Neural progenitor cell (in vitro differentiated cells): ENCODE measurements at regions not wholly inside any gene's neighbourhood (a gene's known extent, or its start where the extent isn't known, plus 50 kb on each side); places are given as distances from the start of the nearest gene placed in this dataset.

ENCODE experiments used
- DNase-seq: peaks from one replicate; pipeline ENCODE4 v3.0.0-alpha.2; 2016; ENCODE audit warnings: low spot score
- H2AFZ ChIP-seq: fragments of 200-600 bp; sonication (generic); replicated peaks from 2 replicates; pipeline ENCODE4 v1.6.1; 2016; ENCODE audit warnings: antibody characterized with exemption
- H3F3A ChIP-seq: fragments of 200-600 bp; sonication (generic); 2 replicates; pipeline ENCODE4 v1.6.1; 2016; ENCODE audit warnings: antibody characterized with exemption, low read depth
- H3K27ac ChIP-seq: fragments of 200-600 bp; sonication (generic); 2 replicates; pipeline ENCODE4 v1.5.1; 2016; ENCODE audit warnings: mild to moderate bottlenecking
- H3K27me3 ChIP-seq: fragments of 200-600 bp; sonication (generic); 2 replicates; pipeline ENCODE4 v1.6.1; 2016; ENCODE audit warnings: mild to moderate bottlenecking, moderate library complexity
- H3K36me3 ChIP-seq: fragments of 200-600 bp; sonication (generic); 2 replicates; pipeline ENCODE4 v1.5.1; 2016
- H3K4me1 ChIP-seq: fragments of 200-600 bp; sonication (generic); 2 replicates; pipeline ENCODE4 v1.6.1; 2016; ENCODE audit warnings: mixed run types
- H3K4me2 ChIP-seq: fragments of 200-600 bp; sonication (generic); 2 replicates; pipeline ENCODE4 v1.6.1; 2016
- H3K4me3 ChIP-seq: fragments of 200-600 bp; sonication (generic); 2 replicates; pipeline ENCODE4 v1.5.1; 2016
- H3K79me2 ChIP-seq: fragments of 200-600 bp; sonication (generic); 2 replicates; pipeline ENCODE4 v1.6.1; 2016; ENCODE audit warnings: low read depth
- H3K9ac ChIP-seq: fragments of 200-600 bp; sonication (generic); 2 replicates; pipeline ENCODE4 v1.6.1; 2016
- H3K9me3 ChIP-seq: fragments of 200-600 bp; sonication (generic); 2 replicates; pipeline ENCODE4 v1.5.1; 2016; ENCODE audit warnings: low read depth
- H4K20me1 ChIP-seq: fragments of 200-600 bp; sonication (generic); 2 replicates; pipeline ENCODE4 v1.6.1; 2016; ENCODE audit warnings: low read depth
- H3K27ac Mint-ChIP-seq: 3 replicates; pipeline ENCODE4 v1.8.0; 2021; ENCODE audit warnings: mixed read lengths
- H3K27me3 Mint-ChIP-seq: 2 replicates; pipeline ENCODE4 v1.8.0; 2022; ENCODE audit warnings: low read depth, mild to moderate bottlenecking, inconsistent platforms, moderate library complexity, mixed read lengths; ENCODE audit not compliant: insufficient read depth
- H3K36me3 Mint-ChIP-seq: 3 replicates; pipeline ENCODE4 v1.8.0; 2021; ENCODE audit warnings: mixed read lengths
- H3K4me1 Mint-ChIP-seq: 3 replicates; pipeline ENCODE4 v1.8.0; 2021; ENCODE audit warnings: mixed read lengths
- H3K4me3 Mint-ChIP-seq: 3 replicates; pipeline ENCODE4 v1.8.0; 2021; ENCODE audit warnings: mild to moderate bottlenecking, moderate library complexity, mixed read lengths
- H3K9me3 Mint-ChIP-seq: 3 replicates; pipeline ENCODE4 v1.8.0; 2020; ENCODE audit warnings: mixed read lengths
- EZH2 ChIP-seq: fragments of 200-600 bp; sonication (generic); IDR thresholded peaks from 2 replicates; pipeline ENCODE4 v1.6.1; 2017; ENCODE audit warnings: antibody characterized with exemption, mild to moderate bottlenecking, moderate library complexity
- EZH2phosphoT487 ChIP-seq: fragments of 200-600 bp; sonication (generic); IDR thresholded peaks from 2 replicates; pipeline ENCODE4 v1.6.1; 2017; ENCODE audit warnings: antibody characterized with exemption
- TF ChIP-seq, protein P1 (sequence below): fragments of 200-600 bp; sonication (generic); IDR thresholded peaks from 2 replicates; pipeline ENCODE4 v1.5.1; 2017; ENCODE audit warnings: antibody characterized with exemption, mild to moderate bottlenecking

GRCh38 chr12:58583940-58584339, 336.4 kb downstream of the LRIG3 start:
- no peaks in the 10 kb centered on the region for H3K27me3 ChIP-seq

GRCh38 chr12:58584880-58585279, 335.4 kb downstream of the LRIG3 start:
- no peak overlapping the region for H3K4me3 Mint-ChIP-seq
- no peak overlapping the region for H3K27ac ChIP-seq
- no peak overlapping the region for H3K4me2 ChIP-seq
- H3K36me3 Mint-ChIP-seq = no peaks in the 10 kb centered on the region
- H3F3A ChIP-seq = peaks cover 5% of the 10 kb centered on the region
- H3K36me3 ChIP-seq = no peaks in the 10 kb centered on the region
- no peak overlapping the region for H3K4me3 ChIP-seq
- no peaks in the 10 kb centered on the region for H3K27me3 ChIP-seq
- H3K27me3 Mint-ChIP-seq = no peaks in the 10 kb centered on the region
- H3K4me1 ChIP-seq = peaks cover 15% of the 10 kb centered on the region
- no peaks in the 10 kb centered on the region for H4K20me1 ChIP-seq
- TF ChIP-seq EZH2 (no peak), EZH2phosphoT487 (no peak)
- no peaks in the 10 kb centered on the region for H3K79me2 ChIP-seq
- H3K4me1 Mint-ChIP-seq = peaks cover 15% of the 10 kb centered on the region
- no peak overlapping the region for H3K9ac ChIP-seq
- no peaks in the 10 kb centered on the region for H3K9me3 ChIP-seq
- H3K27ac Mint-ChIP-seq = no peak overlapping the region
- no peaks in the 10 kb centered on the region for H3K9me3 Mint-ChIP-seq
- DNase-seq = no peak
- H2AFZ ChIP-seq = no peak overlapping the region

More at GRCh38 chr12:58583940-58584339, 336.4 kb downstream of the LRIG3 start:
- Histone ChIP-seq H3K4me3 (no peak overlapping the region), H3K9me3 (no peaks in the 10 kb centered on the region), H3K36me3 (no peaks in the 10 kb centered on the region), H3K27ac (no peak overlapping the region), H3K79me2 (no peaks in the 10 kb centered on the region), H2AFZ (no peak overlapping the region), H3K4me1 (peaks cover 15% of the 10 kb centered on the region), H4K20me1 (no peaks in the 10 kb centered on the region), H3K9ac (no peak overlapping the region), H3K4me2 (peak overlapping the region; percentile 19), H3F3A (peaks cover 5% of the 10 kb centered on the region)
- no peak for TF ChIP-seq EZH2phosphoT487
- TF ChIP-seq EZH2 = no peak
- TF ChIP-seq, protein P1, sequence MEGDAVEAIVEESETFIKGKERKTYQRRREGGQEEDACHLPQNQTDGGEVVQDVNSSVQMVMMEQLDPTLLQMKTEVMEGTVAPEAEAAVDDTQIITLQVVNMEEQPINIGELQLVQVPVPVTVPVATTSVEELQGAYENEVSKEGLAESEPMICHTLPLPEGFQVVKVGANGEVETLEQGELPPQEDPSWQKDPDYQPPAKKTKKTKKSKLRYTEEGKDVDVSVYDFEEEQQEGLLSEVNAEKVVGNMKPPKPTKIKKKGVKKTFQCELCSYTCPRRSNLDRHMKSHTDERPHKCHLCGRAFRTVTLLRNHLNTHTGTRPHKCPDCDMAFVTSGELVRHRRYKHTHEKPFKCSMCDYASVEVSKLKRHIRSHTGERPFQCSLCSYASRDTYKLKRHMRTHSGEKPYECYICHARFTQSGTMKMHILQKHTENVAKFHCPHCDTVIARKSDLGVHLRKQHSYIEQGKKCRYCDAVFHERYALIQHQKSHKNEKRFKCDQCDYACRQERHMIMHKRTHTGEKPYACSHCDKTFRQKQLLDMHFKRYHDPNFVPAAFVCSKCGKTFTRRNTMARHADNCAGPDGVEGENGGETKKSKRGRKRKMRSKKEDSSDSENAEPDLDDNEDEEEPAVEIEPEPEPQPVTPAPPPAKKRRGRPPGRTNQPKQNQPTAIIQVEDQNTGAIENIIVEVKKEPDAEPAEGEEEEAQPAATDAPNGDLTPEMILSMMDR = no peak
- Mint-ChIP-seq H3K4me1 (peaks cover 15% of the 10 kb centered on the region), H3K36me3 (no peaks in the 10 kb centered on the region), H3K27ac (no peak overlapping the region), H3K4me3 (no peak overlapping the region), H3K27me3 (no peaks in the 10 kb centered on the region), H3K9me3 (no peaks in the 10 kb centered on the region)
- DNase-seq = no peak

DNA sequence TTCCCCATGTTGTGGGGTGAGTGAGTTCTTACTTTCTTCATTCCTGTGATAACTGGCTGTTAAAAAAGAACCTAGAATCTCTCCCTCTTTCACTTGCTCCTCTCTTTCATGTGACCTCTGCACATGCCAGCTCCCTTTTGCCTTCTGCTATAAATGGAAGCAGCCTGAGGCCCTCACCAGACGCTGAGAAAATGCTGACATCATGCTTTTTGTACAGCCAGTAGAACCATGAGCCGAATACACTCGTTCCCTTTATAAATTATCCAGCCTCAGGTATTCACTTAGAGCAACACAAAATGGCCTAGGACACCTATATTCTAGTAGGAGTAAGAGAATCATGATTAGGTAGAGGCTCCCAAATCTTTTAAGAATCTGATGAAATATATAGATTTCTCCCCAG, 333.5 kb downstream of the LRIG3 start:
- Histone ChIP-seq H3K4me3 (no peak overlapping the region), H2AFZ (no peak overlapping the region), H3K27ac (no peak overlapping the region), H3K9me3 (no peaks in the 10 kb centered on the region), H3K4me1 (peaks cover 15% of the 10 kb centered on the region), H3K36me3 (no peaks in the 10 kb centered on the region), H4K20me1 (no peaks in the 10 kb centered on the region), H3F3A (peaks cover 5% of the 10 kb centered on the region), H3K79me2 (no peaks in the 10 kb centered on the region), H3K27me3 (no peaks in the 10 kb centered on the region), H3K4me2 (no peak overlapping the region), H3K9ac (no peak overlapping the region)
- TF ChIP-seq, protein P1 = no peak
- TF ChIP-seq EZH2phosphoT487 (no peak), EZH2 (no peak)
- no peaks in the 10 kb centered on the region for H3K27me3 Mint-ChIP-seq
- H3K4me1 Mint-ChIP-seq = peaks cover 15% of the 10 kb centered on the region
- H3K36me3 Mint-ChIP-seq = no peaks in the 10 kb centered on the region
- no peak for DNase-seq
- H3K9me3 Mint-ChIP-seq = no peaks in the 10 kb centered on the region
- no peak overlapping the region for H3K4me3 Mint-ChIP-seq
- H3K27ac Mint-ChIP-seq = no peak overlapping the region

DNA sequence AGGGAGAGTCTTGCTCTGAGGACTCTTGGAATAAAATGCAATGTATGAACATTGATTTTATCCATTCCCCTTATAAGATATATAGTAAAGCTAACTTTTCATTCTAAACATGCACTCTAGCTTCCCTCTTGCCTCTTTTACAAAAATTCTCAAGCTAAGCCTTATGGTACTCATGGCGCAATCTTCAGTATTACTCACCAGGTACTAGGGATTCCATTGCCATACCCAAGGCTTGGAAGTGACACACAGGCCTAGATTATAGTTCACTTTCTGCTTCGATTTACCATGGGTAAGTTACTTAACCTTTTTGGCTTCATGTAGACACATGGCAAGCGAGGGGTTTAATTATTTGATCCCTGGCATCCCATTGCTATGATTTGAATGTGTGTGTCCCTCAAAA, 331.5 kb downstream of the LRIG3 start:
- Mint-ChIP-seq H3K4me1 (peaks cover 7% of the 10 kb centered on the region), H3K9me3 (no peaks in the 10 kb centered on the region), H3K36me3 (no peaks in the 10 kb centered on the region), H3K27me3 (no peaks in the 10 kb centered on the region), H3K27ac (no peak overlapping the region), H3K4me3 (no peak overlapping the region)
- Histone ChIP-seq H3K9ac (no peak overlapping the region), H3K27ac (no peak overlapping the region), H3K9me3 (no peaks in the 10 kb centered on the region), H3K79me2 (no peaks in the 10 kb centered on the region), H4K20me1 (no peaks in the 10 kb centered on the region), H2AFZ (no peak overlapping the region), H3K4me1 (peaks cover 10% of the 10 kb centered on the region), H3F3A (peaks cover under 1% of the 10 kb centered on the region), H3K4me2 (no peak overlapping the region), H3K4me3 (no peak overlapping the region), H3K36me3 (no peaks in the 10 kb centered on the region), H3K27me3 (no peaks in the 10 kb centered on the region)
- DNase-seq = no peak
- TF ChIP-seq EZH2phosphoT487 = no peak
- TF ChIP-seq, protein P1 = no peak
- TF ChIP-seq EZH2 = no peak
